Endothelial cell of umbilical vein (primary cell): ENCODE measurements at regions not wholly inside any gene's neighbourhood (a gene's known extent, or its start where the extent isn't known, plus 50 kb on each side); places are given as distances from the start of the nearest gene placed in this dataset.

ENCODE experiments used
- BruUV-seq: library from RNA; stranded (reverse); fragments of 400-500 nt; replicated peaks from 2 replicates; lab custom pipeline; 2021; lab: Mats Ljungman, UMichigan
- CTCF ChIA-PET: fragments of 300-600, 350-600 bp; sonication (Branson Sonifier 250); formaldehyde crosslinking; loops from one replicate; lab custom pipeline; 2021; ENCODE audit warnings: antibody characterized with exemption, inconsistent platforms; lab: Charles Lee
- POLR2A ChIA-PET: fragments of 300-600, 350-600 bp; sonication (Branson Sonifier 250); formaldehyde crosslinking; loops from one replicate; lab custom pipeline; 2021; ENCODE audit warnings: antibody characterized with exemption, inconsistent platforms; lab: Charles Lee
- DNase-seq: peaks from one replicate; pipeline ENCODE4 v3.0.0-alpha.2; 2011; ENCODE audit warnings: low read depth, low spot score
- FAIRE-seq: peaks from 2 replicates; lab custom pipeline; 2011; peaks lifted over from hg19 to GRCh38; lab: Jason Lieb, UNC
- H2AFZ ChIP-seq: 2 replicates; pipeline ENCODE4 v1.6.0; 2012; ENCODE audit warnings: low read depth, low read length, control low read depth, inconsistent platforms
- H3K27ac ChIP-seq: 2 replicates; pipeline ENCODE4 v1.5.1; 2011; ENCODE audit warnings: low read depth, mild to moderate bottlenecking, control low read depth, low read length, moderate library complexity; ENCODE audit not compliant: insufficient read depth
- H3K27me3 ChIP-seq, 2 experiments: 2 replicates each; pipeline versions ENCODE4 v1.6.0 to v1.6.1; 2011; ENCODE audit warnings: low read length in 2 of 2, mixed read lengths in 1 of 2; ENCODE audit not compliant: control insufficient read depth in 2 of 2, insufficient read depth in 2 of 2
- H3K36me3 ChIP-seq, 2 experiments: 2 replicates in 1 of 2; 3 replicates in 1 of 2; pipeline ENCODE4 v1.5.1; 2011; ENCODE audit warnings: low read length in 2 of 2, mild to moderate bottlenecking in 1 of 2, moderate library complexity in 1 of 2; ENCODE audit not compliant: control insufficient read depth in 2 of 2, insufficient read depth in 2 of 2; ENCODE audit errors: extremely low read depth in 1 of 2
- H3K4me1 ChIP-seq: 3 replicates; pipeline ENCODE4 v1.5.1; 2011; ENCODE audit warnings: mild to moderate bottlenecking, low read length; ENCODE audit not compliant: control insufficient read depth, insufficient read depth; ENCODE audit errors: extremely low read depth
- H3K4me2 ChIP-seq: 2 replicates; pipeline ENCODE4 v1.6.1; 2011; ENCODE audit warnings: low read length, control low read depth, mixed read lengths; ENCODE audit not compliant: insufficient read depth
- H3K4me3 ChIP-seq, 3 experiments: fragments of 200-600 bp in 1 of 3; sonication (generic), shearing (Covaris generic) in 1 of 3; replicated peaks in 1 of 3; 2 replicates each; pipeline ENCODE4 v1.5.1; 2011 to 2016; ENCODE audit warnings: control low read depth in 3 of 3, low read length in 3 of 3, mild to moderate bottlenecking in 2 of 3, inconsistent platforms in 1 of 3, low read depth in 1 of 3, moderate library complexity in 1 of 3; ENCODE audit not compliant: insufficient read depth in 1 of 3
- H3K79me2 ChIP-seq: 2 replicates; pipeline ENCODE4 v1.6.0; 2012; ENCODE audit warnings: low read length, inconsistent platforms; ENCODE audit not compliant: control insufficient read depth, insufficient read depth
- H3K9ac ChIP-seq: replicated peaks from 2 replicates; pipeline ENCODE3; 2011; ENCODE audit warnings: low read length, control low read depth; ENCODE audit not compliant: insufficient read depth; ENCODE audit errors: extremely low read depth
- H3K9me1 ChIP-seq: replicated peaks from 3 replicates; pipeline ENCODE4 v1.6.0; 2011; ENCODE audit warnings: mild to moderate bottlenecking, low read length; ENCODE audit not compliant: control insufficient read depth, insufficient read depth; ENCODE audit errors: extremely low read depth
- H3K9me3 ChIP-seq: replicated peaks from 2 replicates; pipeline ENCODE4 v1.5.1; 2012; ENCODE audit warnings: low read length, inconsistent platforms; ENCODE audit not compliant: control insufficient read depth, insufficient read depth
- H4K20me1 ChIP-seq: replicated peaks from 2 replicates; pipeline ENCODE3; 2011; ENCODE audit warnings: mild to moderate bottlenecking, low read length; ENCODE audit not compliant: control insufficient read depth, insufficient read depth; ENCODE audit errors: extremely low read depth
- CTCF ChIP-seq, 2 donors: IDR thresholded peaks; 1 replicate in 1 of 2; 2 replicates in 1 of 2; pipeline ENCODE4 v1.5.1; 2011; ENCODE audit warnings: low read length in 2 of 2, mild to moderate bottlenecking in 2 of 2, moderate library complexity in 2 of 2, control low read depth in 1 of 2, inconsistent platforms in 1 of 2, low read depth in 1 of 2; ENCODE audit not compliant: insufficient read depth in 1 of 2; ENCODE audit errors: extremely low read depth in 1 of 2
- EZH2 ChIP-seq: IDR thresholded peaks from 2 replicates; pipeline ENCODE4 v1.6.1; 2012; ENCODE audit warnings: borderline replicate concordance, low read depth, mild to moderate bottlenecking, moderate library complexity, low read length, inconsistent platforms; ENCODE audit not compliant: severe bottlenecking
- FOS ChIP-seq: IDR thresholded peaks from 2 replicates; pipeline ENCODE4 v1.6.1; 2011; ENCODE audit warnings: mild to moderate bottlenecking, low read length, moderate library complexity, borderline replicate concordance; ENCODE audit not compliant: insufficient read depth
- GATA2 ChIP-seq: IDR thresholded peaks from 2 replicates; pipeline ENCODE4 v1.7.0; 2011; ENCODE audit warnings: low read depth, mild to moderate bottlenecking, moderate library complexity, mixed read lengths, low read length; ENCODE audit not compliant: insufficient read length, insufficient read depth
- JUN ChIP-seq: IDR thresholded peaks from 2 replicates; pipeline ENCODE4 v1.6.1; 2011; ENCODE audit warnings: borderline replicate concordance, low read depth; ENCODE audit not compliant: insufficient read length, insufficient read depth
- MAX ChIP-seq: IDR thresholded peaks from 2 replicates; pipeline ENCODE4 v1.6.1; 2011; ENCODE audit not compliant: insufficient read depth, insufficient read length
- MYC ChIP-seq: IDR thresholded peaks from one replicate; pipeline ENCODE4 v1.6.1; 2011; ENCODE audit warnings: mild to moderate bottlenecking, low read depth, low read length
- POLR2A ChIP-seq: IDR thresholded peaks from 2 replicates; pipeline ENCODE4 v1.6.1; 2012; ENCODE audit warnings: low read depth, mild to moderate bottlenecking, control low read depth, low read length
- POLR2AphosphoS5 ChIP-seq: IDR thresholded peaks from 2 replicates; pipeline ENCODE4 v1.6.1; 2012; ENCODE audit warnings: low read depth, mild to moderate bottlenecking, control low read depth, low read length, moderate library complexity; ENCODE audit not compliant: insufficient read depth
- dilution Hi-C: fragments of 300-500 bp; cut with MboI; formaldehyde crosslinking; loops from one replicate; pipeline ENCODE4 v1.15.0; 2019; ENCODE audit warnings: low sequenced_read_pairs; ENCODE audit not compliant: extremely low pct_ligation_motif_present
- intact Hi-C: fragments of 100-400 bp; cut with micrococcal nuclease; formaldehyde crosslinking; loops from one replicate; pipeline ENCODE4 v1.10.0; 2022

GRCh38 chr18:10111191-10111590 is 197.4 kb downstream of the VAPA start:
- no peaks in the 10 kb centered on the region for H4K20me1 ChIP-seq
- no peaks in the 10 kb centered on the region for H3K9me1 ChIP-seq
- ChIA-PET CTCF (no interaction called here), POLR2A (no interaction called here)
- no peaks in the 10 kb centered on the region for H3K36me3 ChIP-seq
- no peak overlapping the region for H3K4me3 ChIP-seq
- dilution Hi-C loops: no loop called here
- BruUV-seq: no TSS peak
- no peak overlapping the region for H3K27ac ChIP-seq
- H3K4me1 ChIP-seq: no peaks in the 10 kb centered on the region
- intact Hi-C loops: no loop called here
- peaks cover 3 to 8% of the 10 kb centered on the region in 2 experiments for H3K27me3 ChIP-seq
- no peak for FAIRE-seq
- no peak overlapping the region for H3K4me2 ChIP-seq
- no peak for DNase-seq
- TF ChIP-seq MYC (no peak), CTCF (IDR thresholded peaks at IDR 0.05; ENCODE audit: extremely low read depth in 1 of 2, insufficient read depth in 1 of 2, low read depth in 1 of 2, low read length in 2 of 2) (no peak), JUN (no peak), EZH2 (no peak), POLR2AphosphoS5 (no peak), FOS (no peak), MAX (no peak), GATA2 (no peak), POLR2A (no peak)
- no peak overlapping the region for H3K9ac ChIP-seq
- H3K9me3 ChIP-seq: no peaks in the 10 kb centered on the region
- no peak overlapping the region for H2AFZ ChIP-seq
- no peaks in the 10 kb centered on the region for H3K79me2 ChIP-seq
